ENCODE measurements at regions not wholly inside any gene's neighbourhood (a gene's known extent, or its start where the extent isn't known, plus 50 kb on each side); places are given as distances from the start of the nearest gene placed in this dataset.

DNA sequence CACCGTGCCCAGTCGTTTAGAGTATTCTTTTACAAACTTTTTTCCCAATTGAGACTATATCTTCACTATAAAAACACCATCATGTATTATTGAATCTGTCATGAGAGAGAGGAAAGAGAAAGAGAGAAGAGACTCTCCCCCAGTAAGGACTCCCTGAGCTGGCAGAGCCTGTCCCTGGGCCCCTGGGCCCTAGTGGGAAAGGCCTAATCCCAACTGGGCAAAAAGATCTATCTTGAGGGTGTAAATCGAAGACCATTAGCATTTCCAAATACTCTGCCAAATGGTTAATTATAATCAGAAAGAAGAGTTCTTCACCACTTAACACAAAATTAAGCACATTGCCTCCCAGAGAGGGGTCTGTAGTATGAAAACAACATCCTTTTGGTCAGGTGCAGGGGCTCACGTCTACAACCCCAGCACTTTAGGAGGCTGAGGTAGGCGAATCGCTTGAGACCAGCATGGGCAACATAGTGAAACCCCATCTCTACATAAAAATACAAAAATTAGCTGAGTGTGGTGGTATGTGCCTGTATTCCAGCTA lies 108.2 kb downstream of the SKIDA1 start:
- TF ChIP-seq CTCF (IDR thresholded peaks at IDR 0.05; ENCODE audit: low read depth, low read length) (no peak), EZH2phosphoT487 (IDR thresholded peaks at IDR 0.05; ENCODE audit: low read depth) (no peak)

All from OCI-LY3 (cell line).